ENCODE measurements at regions not wholly inside any gene's neighbourhood (a gene's known extent, or its start where the extent isn't known, plus 50 kb on each side); places are given as distances from the start of the nearest gene placed in this dataset.

DNA sequence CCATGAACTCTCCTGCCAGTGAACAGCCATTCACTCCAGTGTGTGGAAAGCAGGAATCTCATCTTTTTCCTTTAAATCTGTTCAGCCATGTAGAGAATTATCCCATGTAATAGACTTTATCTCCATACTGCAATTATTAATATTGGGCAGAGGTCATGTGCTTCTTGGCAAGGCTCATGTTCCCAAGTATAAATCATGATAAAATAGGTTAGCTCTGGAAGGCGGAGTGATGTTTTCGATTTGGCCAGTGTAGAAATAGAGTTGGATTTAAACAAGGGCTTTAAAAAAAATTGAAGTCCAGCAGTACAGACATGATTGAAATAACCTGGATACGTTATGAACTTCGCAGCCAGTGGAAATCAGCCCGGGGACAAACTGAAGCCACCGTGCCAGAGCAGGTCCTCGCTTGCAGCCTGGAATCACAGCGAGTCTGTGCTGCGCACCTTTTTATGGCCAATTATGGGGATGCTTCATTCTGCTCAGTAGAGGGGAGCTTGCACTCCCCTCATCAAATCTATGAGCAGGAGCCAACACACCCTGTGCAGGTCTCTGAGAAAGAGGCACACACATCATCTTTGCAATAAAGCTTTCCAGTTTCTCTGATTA is 654.0 kb upstream of the MKI67 start:
- no peak for DNase-seq

DNA sequence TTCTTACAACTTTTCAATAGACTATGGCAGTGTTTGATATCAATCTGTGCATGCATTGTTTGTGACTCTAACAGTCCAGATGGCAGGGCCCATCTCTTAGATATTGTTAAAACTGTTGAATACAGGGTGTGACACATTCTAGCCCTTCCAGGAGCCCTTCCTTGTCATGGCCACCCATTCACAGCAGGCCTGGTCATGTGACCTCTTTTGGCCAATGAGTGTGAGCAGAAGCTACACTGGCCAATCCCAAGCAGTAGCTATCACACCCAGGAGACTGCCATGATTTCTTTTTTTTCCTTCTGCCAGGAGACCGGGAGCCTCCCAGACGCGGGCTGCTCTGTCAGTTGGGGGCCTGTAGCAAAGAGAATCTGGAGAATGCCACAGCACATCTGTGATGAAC is 655.4 kb upstream of the MKI67 start:
- DNase-seq: no peak

DNA sequence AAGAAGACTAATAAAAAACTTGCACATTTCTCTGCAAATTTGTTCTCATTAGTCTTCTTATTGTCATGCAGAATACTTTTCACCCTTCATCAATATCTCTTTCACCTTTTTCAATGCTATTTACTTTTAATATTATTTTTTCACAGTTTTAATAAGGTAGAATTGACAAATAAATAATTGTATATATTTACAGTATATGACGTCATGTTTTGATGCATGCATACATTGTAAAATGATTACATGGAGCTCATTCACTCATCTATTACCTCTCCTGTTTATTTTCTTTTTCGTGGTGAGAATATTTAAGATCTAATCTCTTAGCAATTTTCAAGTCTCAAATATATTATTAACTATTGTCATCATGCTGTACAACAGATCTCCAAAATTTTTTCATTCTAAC is 658.2 kb upstream of the MKI67 start:
- DNase-seq: no peak

DNA sequence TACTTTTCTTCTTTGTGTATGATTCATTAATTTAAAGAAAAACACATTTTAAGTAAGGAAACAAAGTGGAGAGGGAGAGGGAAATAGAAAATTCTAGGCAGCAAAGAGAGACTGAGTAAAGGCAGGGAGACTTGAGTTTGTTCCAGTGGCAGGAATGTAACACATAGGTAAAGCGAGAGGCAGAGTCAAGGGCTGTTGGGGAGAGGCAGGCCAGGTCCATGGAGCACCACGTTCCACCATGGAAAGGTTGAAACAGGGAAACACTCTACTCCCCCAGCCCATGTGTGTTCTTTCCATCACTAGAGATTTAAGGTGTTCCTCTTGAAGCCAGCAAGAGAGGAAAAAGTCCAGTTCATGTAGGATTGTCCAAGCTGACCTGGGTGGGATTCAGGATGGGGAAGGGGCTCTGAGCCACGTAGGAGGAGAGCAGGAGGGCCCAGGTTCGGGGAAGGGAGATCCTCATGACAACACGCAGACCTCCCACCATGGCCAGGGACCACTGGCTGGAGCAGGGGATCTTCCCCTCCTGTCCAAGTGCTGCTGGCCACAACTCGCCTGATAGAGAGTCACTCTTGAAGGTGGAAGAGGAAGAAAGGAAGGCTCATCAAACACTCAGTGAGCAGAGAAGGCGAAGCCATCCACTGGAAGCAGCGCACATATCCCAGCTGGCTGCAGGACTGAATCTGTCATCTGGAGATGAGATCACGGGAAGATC is 666.4 kb upstream of the MKI67 start:
- DNase-seq: no peak

DNA sequence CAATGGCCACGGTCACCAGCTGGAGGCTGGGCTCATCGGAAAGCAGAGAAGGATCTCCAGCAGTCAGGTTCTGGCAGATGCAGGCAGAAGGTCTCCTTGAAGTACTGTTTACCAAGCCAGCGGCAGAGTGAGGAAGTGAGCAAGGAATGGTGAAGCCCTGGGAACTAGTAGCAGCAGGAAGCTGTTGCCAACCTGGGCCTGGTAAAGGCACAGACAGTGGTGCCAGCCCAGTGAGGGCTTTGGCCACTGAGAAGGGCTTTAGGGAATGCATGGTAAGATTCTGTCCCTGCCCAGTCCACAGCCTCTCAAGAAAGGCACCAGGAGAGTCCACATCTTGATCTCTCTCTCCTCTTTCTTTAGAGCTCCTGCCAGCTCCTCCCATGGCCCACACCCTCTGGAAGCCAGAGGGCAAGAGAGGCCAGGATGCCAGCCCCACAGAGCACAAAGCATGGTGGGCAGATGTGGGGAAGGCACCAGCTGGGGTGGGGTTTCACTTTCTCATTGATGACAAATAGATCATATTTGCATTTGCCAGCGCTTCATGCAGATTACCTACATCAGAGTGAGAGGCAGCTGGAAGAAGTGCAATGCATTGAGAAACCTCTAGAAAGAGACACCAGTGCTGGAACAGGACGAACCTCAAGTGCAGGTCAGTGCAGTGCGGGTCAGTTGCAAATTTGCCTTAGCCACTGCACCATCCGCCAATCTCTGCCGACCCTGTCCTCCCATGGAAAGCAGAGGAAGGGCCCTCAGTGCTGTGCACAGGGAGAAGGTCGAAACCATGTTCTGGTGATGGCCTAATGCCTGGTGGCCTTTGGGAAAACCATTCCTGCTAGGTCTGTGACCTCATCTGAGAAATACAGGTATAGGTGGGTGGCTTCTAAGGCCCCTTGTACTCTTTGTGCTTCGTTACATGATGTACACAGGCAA is 667.8 kb upstream of the MKI67 start:
- no peak for DNase-seq

DNA sequence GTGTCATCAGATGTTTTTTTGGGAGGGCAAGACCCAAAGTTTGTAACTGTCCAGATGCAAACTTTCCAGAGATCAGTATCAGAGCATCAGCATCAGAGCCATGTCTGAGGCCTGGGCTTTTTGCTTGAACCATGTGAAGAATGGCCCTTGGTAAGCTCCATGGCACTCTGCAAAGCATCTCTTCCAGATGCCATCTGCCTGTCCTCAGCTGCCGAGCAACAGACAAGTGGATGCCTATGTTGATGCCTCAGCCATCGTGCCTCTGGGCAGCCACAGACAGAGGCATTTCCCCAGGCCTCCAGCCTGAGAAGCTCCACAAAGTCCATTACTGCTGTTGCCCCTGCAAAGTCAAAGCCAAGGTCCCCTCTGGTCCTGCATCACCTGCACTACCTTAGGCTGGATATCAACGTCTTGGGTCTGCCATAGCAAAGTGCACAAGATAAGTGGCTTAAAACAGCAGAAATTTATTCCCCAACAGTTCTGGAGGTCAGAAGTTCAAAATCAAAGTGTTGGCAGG is 670.2 kb upstream of the MKI67 start:
- DNase-seq: no peak

DNA sequence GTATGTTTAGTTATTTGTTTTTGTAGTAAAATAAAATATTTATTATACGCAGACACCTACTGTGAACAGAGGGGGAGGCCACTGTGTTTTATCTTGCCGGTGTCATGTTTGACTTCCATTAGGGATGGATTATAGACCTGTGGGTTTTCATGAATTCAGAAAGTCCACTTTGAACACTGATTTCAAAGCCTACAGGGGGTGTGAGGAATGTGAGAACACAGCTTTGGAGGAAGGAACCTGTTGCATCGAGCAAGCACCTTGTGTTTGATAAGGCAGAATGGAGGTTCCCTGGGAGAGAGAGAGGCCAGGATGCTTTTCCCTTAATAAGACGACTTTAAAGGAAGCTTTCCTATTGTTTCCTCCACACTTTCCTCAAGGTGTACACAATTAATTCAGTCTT is 665.0 kb upstream of the MGMT start:
- DNase-seq: no peak

DNA sequence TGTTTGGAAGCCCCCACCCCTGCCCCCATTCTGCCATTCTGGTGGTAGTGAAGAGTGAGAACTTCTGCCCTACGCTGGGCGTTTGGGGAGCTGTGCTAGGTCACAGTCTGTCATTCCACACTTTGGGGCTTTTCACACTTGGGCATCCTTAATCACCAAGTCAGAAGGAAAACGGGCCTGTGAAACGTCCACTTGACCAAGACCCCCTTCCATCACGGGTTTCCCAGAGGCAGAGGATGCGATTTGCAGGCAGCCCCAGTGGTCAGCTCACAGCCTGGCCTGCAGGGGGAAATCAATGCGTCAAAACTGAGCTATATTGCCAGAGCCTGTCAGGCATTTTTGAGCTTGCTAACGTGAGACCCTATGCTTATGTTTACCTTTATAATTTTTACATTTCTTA is 663.3 kb upstream of the MGMT start:
- DNase-seq: no peak

DNA sequence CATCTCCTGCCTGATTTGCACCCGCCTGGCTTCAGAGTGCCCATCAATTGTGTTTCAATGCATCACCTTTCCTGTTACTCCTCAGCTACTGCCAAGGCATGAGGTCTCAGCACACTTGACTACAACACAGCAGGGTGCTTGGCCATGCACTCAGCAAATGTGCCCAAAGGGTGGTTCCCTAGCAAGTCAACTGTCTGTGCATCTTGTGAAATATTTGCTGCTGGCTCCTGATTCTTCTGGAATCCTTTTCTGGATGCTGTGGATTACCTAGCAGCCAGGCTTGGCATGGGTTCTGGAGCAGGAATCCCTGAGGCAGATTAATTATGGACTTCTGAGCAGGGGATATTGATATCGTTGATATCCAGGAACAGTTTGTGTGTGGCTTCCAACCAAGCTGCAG is 662.6 kb upstream of the MGMT start:
- no peak for DNase-seq

DNA sequence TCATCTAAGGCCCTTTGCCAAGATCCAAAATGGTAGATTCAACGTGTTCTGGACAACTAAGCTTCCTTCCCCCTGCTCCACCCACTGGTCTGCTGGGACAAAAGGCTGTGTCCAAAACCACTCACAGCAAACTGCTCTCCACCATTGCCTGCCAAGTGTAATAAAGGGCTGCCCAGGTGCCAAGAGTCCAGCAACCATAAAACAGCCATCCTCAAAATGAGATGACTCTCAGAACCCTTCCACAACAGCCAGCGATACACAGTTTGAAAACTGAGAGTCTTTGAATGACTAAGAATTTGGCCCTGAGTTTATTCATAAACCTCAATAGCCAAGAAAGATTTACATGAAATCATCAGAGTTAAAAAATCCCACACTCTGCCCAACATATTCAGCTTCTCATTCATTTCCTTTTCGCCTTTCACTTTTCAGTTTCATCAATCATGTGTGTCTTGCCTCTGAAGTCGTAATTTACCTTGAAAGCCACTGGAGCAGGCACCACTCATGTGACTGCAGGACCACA is 658.1 kb upstream of the MGMT start:
- no peak for DNase-seq

DNA sequence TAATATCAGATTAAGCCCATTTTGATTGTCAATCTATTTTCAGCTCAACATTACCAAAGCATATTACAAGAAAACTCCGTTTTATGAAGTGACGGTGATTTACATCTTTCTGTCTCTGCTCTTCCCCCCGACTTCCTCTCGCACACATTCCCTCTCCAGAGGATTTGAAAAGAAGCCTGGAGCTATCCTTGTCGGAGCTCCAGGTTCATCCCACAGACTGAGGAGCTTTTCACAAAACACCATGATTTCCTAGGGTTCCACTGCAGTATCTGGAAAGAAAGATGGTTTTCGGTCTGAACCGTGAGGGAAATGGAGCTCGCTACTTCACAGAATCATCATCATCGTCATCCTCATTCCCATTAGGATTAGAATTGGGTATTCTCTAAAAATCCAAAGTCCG is 655.5 kb upstream of the MGMT start:
- no peak for DNase-seq

DNA sequence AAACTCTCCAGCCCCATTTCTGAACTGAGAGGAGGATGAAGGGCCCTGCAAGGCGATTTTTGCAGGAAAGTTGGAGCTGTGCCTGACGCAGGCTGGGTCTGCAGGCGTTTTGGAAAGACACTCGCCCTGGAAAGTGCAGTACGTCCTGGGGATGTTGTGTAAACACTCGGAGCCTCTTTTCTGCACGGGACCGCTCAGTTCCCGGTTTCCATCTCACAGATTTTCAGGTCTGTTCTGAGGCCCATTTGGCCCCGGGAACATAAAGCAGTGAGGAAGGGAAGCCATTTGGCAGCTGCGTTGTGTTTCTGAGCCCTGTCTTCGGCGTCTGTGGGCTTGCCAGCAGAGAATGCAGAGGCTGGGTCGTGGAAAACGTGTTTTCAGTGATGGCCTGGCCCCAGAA is 655.0 kb upstream of the MGMT start:
- no peak for DNase-seq

DNA sequence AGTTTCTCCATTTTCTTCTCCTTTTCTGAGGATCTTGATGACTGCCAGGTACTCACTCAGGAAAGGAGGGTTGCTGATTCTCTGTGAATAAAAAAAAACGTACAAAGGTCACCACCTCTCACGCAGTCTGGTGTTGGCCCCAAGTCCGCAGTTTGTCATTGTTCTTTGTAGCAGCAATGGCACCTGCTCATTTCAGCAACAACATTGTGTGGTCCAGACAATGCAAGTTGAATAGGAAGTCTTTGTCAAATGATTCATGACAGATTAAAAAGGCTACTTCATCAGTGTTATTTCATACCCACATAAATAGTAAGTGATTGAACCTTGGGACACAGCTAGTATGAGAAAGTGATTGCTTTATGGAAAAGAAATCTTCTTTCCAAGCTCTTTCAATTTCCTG is 653.5 kb upstream of the MGMT start:
- DNase-seq: no peak

DNA sequence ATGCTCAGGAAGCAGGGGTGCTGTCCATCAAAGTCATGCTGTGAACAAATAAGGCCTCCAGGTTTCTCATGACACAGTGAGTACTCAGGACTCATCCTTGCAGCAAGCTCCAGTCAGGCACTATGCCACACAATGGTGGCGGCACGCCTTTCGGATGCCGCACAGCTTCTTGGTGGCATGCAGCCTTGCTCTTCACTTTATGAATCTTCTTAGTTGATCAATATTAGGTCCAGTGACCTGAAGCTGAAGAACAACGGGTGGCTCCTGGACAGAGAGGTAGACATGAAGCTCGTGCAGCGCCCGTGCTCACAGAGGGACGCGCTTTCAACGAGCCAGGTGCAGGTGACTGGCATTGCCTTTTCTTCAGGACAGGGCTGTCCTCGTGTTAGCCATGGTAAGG is 653.0 kb upstream of the MGMT start:
- no peak for DNase-seq

DNA sequence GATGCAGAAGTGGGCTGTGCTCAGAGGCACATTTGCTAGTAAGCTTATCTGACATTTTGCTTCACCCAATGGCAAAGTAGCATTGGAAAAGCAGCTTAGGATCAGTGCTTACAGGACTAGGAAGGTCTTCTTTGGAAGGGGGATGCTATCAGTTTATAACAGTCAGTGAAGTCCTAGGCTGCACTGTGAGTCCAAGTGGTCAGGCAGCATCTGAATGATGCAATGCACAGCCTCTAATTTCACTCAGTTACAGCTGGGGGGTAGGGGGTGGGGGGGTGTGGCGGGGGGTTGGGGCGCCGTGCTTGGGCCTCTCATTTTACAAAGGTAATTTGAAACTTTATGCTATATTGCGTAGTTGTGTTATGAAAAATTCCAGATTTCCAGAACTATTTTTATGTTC is 652.3 kb upstream of the MGMT start:
- DNase-seq: no peak

DNA sequence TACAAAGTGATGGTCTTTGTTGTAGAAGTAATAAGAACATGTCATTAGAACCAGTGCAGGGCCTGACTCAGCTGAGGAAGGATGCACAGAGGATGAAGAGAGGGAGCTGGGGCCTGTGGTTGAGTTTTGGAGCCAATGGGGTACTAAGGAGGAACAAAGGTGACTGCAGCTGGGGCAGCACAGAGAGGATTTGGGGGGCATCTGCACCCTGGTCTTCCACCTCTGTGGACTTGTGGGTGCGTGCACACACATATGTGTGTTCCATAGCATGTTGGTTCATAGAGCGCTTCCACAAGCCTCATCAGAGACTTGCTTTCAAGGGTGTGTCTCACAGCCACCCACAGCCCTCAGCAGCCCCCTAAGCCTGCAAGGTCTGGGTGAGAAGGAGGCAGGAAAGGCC is 650.3 kb upstream of the MGMT start:
- no peak for DNase-seq

DNA sequence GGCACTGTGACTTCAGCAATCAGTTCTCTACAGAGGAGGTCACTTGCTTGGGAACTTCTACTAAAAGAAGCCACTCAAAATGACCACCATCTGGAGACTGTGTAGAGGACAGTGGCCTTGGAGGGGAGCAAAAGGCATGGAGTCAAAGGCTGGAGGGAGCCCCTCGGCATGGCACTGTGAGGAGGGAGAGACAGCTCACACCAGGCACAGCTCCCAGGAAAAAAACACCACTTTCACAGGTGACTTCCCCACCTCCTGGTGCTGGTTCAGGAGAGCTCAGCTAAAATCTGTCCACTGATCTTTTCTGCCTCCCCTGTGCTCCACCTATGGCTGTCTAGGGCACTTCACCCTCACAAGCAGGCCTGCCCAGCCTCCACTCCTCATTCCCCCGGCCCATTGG is 649.4 kb upstream of the MGMT start:
- DNase-seq: no peak

DNA sequence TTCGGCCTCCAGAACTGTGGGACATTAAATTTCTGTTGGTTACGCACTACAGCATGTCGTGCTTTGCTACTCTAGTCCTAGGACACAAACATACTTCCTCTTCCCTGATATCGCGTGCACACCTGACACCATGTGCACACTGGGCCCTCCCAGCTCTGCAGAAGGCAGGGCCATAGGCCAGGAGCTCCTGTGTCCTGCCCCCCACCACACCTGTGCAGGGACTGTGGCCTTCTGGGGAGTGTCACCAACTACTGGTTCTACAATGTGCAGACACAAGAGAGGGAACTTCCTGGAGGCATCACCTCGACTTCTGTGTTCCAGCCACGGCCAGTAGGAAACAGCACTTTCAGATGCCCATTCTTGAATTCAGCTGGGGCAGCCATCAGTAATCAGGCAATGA is 646.4 kb upstream of the MGMT start:
- DNase-seq: no peak

DNA sequence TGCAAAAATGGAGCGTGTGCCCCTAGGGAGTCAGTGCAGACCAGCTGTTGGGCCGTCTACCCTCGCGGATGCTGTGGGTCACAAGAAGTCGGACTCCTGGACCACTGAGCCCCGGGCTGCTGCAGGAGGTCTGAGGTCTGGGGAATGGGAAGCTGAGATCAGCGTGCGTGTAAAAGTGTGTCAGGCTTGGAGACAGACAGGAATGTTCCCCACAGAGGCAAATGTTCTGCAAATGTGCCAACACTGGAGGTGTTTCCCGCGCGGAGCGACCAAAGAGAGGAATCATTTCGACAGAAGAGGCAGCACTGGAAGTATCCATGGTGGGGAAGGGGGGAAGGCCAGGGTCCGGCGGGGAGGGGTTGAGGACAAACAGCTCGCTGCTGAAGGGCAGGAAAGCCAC is 643.8 kb upstream of the MGMT start:
- DNase-seq: no peak

DNA sequence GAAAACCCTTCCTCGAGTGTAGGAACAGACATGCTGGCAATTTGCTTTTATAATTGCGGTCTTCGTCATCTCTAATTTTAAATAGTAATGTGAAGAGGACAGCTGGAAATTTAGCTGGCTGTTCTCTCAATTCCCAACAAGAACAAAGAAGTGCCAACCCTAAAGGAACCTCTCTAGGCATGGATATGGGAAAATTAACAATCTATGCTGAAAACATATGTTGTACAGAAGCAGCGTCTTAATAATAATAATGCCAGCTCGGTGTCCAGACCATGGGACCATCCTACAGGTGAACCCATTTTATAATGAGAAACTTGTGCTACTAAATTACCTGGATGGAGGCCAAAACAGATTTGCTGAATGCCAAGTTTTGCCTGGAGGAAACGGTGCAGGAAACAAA is 641.4 kb upstream of the MGMT start:
- no peak for DNase-seq

DNA sequence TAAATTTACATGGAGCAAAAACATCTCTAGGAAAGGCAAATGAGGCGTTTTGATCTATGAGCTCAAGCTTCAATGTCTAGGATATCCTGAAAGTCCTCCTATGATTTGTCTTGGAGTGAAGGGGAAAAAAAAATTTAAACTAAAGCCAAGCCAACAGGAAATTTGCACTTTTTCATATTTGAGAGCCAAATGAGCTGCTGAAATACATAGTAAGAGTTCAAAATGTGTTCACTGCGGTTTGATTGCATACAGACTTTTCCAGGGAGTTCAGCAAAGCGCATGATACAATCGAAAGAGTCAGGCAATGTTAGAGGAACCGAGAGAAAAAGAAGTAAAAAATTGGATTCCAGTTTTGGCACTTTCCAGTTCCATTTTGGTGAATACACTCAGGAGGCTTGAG is 633.4 kb upstream of the MGMT start:
- no peak for DNase-seq

DNA sequence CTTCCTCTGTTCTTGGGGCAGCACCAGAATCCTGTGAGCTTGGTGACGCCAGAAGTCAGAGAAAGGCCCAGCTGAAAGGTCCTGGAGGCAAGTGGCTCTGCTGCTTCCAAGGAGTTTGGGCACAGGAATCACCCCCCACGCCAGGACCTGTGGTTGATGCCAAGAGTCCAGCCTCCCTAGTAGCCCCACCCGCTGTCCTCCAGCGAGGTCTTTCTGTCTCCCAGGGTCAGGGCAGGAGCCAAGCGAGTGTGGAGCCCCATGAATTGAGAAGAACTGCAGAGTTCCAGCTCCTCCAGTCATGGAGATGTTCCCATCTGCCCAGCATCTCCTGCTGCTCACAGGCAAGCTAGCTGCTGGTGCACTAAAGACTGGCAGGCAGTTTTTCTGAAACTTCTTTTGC is 631.7 kb upstream of the MGMT start:
- no peak for DNase-seq

DNA sequence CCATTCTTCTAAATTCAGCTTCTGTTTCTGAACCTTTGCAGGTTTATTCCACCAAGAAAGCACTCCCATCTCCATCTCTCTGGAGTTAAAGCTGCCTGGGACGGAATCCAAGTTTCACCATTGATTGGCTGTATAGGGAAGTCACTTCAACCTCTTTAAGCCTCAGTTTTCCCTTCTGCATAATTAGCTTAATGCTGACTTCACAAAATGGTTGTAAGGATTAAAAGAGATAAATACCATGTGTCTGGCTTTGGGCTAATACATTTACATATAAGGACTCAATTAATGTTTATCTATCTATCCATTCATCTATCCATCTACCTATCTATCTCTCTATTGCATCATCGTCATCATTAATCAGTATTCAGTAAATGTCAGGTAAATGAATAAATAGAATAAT is 629.6 kb upstream of the MGMT start:
- DNase-seq: no peak

DNA sequence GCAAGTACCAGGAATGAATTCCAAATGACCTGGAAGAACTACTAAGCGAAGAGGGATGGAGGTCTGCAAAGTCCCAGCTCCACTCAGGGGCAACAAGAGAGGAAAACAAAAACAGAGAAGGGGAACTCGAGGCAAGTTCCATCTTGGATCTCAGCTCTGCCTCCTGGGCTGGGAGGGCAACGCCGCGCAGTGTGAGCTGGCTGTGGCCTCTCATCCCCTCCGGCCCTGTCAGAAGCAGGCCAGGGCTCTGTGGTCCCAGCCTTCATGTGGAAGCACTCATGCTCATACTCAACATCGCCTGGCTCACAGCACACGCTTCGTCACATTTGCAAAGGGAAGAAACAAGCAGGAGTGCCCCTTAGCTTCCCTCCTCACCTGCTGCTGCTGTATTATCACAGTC is 627.9 kb upstream of the MGMT start:
- no peak for DNase-seq
